Hematopoietic multipotent progenitor cell treated with erythropoietin and hydrocortisone succinate and interleukin-3 and kit ligand, for 4 days (in vitro differentiated cells): ENCODE measurements at regions not wholly inside any gene's neighbourhood (a gene's known extent, or its start where the extent isn't known, plus 50 kb on each side); places are given as distances from the start of the nearest gene placed in this dataset.

Experiments used
- DNase-seq: peaks from one replicate; pipeline ENCODE4 v3.0.0-alpha.2; 2015

DNA sequence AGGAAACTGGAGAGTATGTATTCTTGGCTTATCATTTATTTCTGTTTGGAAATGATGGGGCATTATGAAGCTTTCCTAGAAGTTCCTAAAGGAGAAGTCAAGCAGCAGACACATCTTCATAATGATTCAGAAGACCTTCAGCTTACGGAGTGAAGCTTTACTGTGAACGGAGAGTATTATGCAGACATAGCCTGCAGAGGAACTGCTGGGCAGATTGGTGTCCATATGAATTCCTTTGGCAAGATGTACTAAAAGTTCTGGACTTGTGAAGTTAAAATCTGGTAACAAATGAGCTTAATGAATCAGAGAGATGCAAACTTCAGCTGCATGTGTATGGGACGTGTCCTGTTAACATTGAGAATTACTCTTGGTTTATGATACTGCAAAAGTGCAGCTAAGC is 60.1 kb downstream of the NABP1 start:
- DNase-seq = no peak

DNA sequence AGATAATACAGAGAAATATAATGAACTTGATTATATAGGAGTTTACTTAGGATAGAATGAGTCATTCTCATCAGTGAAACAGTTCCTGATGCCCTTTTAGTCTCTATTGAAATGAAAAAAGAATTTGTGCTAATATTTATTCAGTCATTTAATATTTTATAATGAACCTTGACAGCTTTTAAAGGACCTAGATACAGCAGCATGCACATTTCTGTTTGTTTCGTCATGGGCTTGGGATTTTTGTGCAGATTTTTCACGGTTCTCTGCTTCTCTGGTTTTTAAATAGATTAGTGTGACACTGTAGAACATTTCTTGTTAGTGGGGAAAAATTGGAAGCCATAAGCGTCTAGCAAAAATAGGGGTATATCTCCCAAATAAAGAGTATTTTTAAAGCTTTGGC is 60.7 kb downstream of the NABP1 start:
- no peak for DNase-seq

DNA sequence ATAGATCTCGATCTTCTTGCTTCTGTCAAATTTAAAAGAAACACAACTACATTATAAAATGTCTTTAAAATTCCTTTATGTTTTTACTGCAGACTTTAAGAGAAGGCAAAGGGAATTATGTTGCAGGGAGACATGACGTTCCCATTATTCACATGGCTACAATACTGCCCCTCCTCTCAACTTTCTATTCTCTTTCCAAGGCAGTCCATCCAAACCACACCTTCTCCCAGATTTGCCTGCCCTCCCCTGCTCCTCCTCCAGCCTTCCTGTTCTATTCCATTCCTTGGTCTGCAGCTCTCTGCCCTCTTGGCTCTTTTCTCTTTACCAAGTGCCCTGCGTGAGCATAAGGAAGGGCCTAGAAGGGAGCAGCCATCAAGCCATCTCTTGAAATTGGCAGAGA is 61.3 kb downstream of the NABP1 start:
- no peak for DNase-seq

DNA sequence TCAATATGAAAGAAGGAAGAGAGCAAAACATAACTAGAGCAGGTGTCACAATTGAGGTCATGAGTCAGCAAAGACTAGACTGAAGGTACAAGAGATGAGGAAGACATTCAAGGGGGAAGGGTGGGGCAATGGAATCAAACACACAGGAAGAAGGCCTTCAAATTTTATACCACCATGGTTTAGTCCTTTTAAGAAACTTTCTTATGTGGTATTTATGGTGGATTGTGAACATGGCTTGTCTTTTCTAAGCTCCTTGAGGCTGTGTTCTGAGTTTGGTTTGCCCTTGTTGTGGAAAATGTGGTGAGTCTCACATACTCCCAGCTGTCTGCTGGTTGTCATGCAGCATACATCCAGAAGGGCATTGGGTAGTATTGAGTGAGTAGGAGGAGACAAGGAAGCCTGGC is 62.1 kb downstream of the NABP1 start:
- DNase-seq = peak; percentile 32

DNA sequence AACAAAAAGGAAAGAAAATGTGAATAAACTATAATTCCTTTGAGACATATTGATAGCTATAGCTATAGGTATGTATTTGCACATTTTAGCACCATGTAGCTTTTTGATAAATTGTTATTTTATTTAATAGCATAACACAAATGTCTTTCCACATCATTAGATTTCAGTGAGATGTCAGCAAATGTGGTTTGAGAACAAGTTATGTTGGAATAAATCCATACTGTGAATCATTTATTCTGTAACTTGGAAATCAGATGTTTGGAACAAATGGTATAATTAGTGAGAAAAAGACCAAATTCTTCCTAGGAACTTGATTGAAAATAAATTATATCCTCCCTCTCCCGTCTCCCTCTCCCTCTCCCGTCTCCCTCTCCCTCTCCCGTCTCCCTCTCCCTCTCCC is 62.8 kb downstream of the NABP1 start:
- DNase-seq = no peak

DNA sequence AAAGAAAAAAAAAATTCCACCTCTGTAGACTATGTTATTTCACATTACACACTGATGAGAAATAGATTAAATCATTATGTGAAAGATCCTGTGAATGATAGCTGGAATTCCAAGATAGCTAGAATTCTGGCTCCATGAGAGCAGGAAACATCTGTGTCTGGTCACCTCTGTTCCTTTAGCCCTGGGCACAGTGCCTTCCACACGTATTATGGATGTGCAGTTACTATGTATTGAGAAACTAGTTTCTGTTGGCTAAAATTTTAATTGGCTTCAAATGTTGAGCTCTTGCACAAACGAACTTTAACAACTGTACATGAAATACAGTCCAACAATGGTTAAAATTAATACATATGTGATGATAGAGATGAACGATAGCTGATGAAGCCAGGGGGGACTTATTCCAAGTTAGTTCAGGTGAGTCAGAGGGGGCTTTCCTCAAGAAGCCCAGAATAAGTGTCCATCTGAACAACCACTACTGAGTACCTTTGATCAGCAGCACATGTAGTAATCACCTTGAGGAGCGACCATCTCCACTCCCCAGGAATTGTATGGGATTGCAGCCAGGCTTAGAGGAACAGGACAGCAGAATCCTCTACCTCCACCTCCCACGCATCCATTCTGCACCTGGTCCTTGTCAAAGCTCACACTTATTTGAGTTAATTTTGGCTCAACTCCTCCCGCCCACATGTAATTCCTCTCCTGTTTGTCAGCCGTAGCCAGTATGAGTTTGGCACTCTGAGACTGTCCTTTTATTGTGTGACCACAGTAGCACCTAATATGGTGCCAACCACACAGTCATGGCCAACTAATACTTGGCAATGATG is 68.6 kb downstream of the NABP1 start:
- no peak for DNase-seq

DNA sequence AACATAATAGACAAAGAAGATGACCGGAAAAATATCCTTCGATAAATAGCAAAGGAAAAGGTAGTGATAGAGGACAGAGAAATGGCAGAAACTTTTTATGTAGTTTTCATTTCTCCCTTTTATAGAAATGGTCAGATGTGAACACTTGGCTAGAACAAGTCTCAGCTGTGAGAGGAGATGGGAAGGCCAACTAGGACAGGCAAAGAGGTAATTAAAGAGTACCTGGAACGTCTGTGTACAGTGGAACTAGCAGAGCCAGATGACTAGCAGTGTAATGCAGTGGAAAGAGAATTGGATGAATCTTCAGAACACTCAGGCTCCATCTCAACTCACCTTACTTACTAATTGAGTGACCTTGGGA is 69.2 kb downstream of the NABP1 start:
- no peak for DNase-seq

DNA sequence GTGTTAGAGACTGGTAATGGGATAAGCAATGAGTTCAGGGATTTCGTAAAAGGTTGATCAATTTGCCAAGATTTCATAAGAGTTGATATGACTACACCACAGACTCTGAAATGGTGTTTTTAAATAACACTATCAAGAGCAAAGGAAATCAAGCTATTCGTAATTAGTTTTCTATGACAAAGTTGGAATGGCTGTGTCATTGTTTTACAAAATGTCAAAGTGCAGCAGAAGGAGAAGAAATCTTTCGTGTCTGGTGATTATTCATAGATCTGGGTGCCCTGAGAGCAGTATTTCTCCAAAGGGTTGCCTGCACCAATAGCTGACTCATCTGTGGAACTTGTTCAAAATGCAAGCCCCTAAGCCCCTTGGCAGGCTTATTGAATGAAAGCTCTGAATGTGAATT is 70.1 kb downstream of the NABP1 start:
- no peak for DNase-seq

DNA sequence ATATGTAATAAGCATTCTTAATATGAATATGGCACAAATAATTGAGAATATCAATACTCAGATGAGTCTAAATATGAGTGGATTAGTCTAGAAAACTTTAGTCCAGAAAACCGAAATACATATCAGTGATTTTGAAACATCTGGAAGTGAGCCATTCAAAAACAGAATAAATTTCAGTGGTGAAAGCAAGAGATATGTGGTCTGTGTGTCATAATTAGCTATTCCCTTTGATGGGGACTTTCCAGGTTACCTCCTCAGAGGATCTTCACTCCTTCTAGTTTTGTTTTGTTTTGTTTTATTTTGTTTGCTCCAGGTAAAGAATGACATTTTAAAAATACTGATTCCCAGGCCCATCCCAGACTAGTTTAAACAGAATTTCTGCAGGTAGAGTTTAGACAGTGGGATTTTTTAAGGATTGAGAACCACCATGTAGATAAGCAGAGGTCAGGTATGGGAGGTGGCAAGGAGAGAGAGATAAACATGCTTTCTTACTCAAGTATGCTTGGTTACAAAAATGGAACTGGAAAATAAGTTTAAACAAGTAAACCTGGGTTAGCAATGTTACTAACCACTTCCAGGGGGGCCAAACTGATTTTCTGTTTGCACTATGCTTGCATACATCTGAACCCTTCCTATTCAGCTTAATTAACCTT is 70.7 kb downstream of the NABP1 start:
- no peak for DNase-seq

DNA sequence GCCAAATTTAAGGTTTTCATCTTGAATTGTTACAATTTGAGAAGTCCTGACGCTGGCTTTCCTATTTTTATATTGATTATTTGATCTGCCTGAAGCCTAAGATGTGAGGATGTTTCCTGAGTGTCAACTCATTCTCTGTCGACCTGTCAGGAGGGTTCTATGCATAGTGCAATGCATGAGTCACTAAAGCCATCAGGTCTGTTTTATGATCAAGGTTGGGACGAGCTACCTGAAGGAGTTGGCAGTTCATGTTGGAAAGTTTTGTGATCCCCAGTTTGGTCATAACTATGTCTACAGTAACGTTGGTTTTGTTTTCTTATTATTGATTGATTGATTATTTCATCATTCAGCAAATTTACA is 71.2 kb downstream of the NABP1 start:
- DNase-seq = no peak

DNA sequence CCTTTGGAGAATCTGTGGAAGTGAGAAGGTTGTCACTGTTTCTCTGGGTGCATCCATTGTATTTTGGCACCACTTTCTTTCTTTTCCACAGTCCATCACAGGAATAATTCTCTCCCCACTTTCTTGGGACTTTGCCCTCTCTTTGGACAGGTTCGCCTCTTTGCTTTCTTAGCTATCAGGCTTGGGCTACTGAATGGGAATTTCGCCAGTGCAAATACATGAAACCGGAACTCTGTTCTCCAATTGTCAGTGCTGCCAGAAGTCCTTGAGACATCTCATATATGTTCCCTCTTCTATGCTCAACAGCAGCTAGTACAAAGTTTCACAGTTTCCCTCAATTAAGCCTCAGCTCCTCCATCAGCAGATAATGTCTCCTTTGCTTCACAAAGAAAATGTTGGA is 76.2 kb downstream of the NABP1 start:
- DNase-seq = no peak

DNA sequence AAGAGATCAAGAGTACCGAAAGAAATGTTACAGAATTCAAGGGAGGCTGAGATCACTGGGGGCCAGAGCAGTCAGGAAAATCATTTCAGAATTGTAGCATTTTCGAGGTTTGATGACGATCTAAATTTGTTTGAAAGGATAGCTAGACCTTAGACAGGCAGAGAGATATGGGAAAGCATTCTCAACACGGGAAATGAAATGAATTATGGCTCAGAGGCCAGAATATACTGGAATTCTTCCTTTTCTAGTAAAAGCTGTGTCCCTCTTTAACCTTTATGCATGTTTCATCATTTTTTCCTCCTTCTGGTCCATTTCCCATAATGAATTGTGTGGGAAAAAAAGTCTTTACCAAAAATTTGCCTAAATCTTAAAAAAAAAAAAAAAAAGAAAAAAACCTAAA is 78.8 kb downstream of the NABP1 start:
- no peak for DNase-seq

DNA sequence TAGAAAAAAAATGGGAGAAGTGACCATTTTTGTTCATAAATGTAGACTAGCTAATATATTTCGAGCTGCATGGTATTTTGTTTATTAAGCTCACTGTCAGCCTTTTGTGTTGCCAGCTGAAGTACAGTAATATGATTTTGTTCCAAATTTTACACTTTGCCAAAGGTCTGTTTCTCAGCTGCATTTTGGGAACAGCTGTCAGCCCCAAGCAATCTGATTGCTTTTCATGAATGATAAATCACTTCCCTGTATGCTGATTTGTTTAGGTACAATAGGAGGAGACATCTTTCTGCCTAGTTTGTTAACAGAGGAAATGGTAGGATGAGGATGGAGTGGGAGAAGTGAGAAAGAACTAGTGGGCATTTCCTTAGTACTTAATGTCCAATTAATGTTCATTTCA is 79.3 kb downstream of the NABP1 start:
- no peak for DNase-seq

DNA sequence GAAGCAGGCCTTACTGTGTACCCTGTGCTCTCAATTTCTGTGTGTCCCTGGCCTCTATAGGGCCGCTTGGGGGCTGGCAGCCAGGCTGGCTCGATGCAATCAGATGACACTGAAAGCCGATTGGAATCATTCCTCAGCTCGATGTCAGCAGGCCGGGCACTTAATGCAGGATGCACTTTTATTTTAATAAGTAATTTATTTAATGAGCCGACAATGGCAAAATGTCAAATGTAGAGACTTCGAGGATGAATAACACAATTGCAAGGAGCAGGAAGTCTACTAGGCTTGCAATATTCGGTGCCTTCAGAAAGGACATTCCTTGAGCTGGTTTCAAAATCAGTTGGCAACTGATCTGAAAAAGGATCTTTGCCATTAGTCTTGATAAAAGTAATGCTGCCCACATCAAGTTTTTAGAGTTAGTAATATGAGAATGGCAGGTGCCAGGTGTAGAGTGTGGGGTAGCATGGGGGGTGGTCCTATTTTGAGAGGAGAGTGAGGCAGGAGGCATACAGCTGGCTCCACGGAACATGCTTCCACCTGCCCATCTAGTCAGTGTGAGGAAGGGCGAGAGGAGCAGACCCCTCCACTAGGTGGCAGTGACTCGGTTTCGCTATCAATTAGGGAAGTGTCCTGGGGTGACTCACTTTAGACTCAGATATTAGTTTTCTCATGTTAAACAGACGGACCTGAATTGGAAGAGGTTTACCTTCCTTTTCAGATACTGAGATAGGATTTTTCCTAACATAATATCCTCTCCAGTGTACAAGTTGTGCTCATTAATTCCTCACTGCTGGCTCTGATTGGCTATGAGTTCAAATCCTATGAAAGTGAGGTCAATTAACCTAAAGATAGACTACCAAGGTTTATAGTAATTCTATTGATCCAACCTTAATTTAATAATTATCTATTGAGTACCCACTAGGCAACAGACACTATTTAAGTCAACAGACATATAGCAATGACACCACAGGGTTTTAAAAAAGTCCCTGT is 80.9 kb downstream of the NABP1 start:
- DNase-seq = peak; percentile 92

DNA sequence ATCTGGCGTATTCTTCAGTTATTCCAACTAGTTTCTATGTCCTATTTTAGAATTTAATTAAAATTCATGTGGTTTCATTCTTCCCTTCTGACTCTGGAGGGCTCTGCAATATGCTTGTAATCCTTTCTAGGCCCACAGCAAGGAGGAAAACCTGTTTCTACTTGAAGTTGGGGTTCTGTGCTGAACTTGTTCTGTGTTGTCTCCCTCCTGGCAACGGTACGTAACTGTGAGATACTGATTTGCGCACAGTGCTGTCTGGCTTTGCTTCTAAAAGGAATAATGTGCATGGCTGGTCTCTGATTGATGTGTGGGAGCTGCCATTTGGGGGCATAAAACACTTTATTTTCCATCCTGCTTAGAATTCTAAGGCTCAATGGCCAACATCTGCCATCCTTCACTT is 81.7 kb downstream of the NABP1 start:
- no peak for DNase-seq

DNA sequence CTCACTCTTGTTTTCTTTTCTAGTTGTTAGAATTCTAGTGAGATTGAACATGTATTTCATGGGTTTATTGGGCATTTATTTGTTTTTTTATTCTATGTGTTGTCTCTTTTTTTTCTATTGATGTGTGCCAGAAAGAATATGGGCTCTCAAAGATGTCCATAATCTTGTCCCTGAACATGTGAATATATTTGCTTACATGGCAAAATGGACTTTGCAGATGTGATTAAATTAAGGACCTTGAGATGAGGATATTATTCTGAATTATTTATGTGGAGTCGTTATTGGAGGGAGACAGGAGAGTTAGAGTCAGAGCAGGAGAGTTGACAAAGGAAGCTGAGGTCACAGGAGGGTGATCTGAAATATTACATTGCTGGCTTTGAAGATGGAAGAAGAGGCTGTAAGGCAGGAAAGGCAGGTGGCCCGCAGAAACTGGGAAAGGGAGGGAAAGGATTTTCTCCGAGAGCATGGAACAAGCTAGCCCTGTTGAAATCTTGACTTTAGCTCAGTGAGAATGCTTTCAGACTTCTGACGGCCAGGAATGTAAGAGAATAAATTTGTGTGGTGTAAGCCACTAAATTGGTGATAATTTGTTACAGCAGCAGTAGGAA is 82.8 kb downstream of the NABP1 start:
- no peak for DNase-seq

DNA sequence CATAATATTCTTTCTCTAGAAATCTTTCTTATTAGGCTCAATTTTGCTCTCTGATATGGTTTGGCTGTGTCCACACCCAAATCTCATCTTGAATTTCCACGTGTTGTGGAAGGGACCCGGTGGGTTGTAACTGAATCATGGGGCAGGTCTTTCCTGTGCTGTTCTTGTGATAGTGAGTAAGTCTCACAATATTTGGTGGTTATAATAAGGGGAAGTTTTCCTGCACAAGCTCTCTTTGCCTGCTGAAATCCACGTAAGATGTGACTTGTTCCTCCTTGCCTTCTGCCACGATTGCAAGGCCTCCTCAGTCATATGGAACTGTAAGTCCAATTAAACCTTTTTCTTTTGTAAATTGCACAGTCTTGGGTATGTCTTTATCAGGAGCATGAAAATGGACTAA is 73.8 kb downstream of the CAVIN2 start:
- peak; percentile 8 for DNase-seq

DNA sequence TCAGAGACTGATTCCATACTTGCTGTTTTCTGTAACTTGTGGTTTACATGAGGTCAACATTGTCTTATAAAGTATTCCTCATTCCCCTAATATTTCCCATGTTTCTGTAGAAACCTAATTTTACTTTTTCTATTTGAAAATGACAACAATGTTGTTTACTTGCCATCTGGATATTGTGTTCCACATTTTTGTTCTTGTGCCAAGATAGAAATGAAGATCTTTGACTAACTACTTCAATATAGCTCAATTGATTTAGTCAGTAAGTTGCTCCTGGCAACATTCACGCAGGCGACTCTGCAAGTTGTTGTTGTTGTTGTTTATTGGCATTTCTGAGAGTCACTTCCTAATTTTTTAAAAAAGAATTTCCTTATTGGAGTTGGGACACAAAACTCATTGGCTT is 69.5 kb downstream of the CAVIN2 start:
- no peak for DNase-seq

DNA sequence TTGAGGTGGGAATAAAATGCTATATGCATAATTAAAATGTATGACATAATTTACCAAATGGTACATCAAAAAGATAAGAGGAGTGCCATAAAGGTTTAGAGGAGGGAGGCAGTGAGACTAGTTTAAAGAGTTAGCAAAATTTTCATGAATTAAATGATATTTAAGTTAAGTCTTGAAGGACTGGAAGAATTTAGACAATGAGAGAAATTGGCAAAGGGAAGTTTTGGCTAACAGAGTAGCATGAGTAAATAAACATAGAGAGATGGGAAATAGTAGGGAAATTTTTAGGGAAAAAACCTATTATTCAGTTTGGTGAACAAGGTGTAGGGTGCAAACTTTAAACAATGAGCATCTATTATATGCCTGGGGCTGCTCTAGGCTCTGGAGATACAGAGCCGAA is 68.8 kb downstream of the CAVIN2 start:
- DNase-seq = no peak

DNA sequence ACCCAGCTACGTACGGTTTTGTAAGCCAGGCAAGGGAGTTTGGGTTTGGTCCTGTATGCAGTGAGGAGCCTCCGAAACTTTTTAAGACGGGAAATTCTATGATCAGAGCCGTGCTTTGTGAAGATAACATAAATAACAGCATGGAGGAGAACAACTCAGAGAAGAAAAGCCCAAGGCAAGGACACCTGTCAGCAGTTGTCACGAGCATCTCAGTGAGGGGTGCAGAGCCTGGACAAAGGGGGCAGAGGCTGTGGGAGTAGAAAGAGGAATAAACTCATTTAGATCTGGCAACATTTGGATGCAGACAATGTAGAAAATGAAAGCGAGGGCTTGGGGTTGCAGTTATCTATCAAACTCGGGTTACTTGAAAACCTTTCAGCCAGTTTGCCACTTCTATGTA is 64.5 kb downstream of the CAVIN2 start:
- no peak for DNase-seq

DNA sequence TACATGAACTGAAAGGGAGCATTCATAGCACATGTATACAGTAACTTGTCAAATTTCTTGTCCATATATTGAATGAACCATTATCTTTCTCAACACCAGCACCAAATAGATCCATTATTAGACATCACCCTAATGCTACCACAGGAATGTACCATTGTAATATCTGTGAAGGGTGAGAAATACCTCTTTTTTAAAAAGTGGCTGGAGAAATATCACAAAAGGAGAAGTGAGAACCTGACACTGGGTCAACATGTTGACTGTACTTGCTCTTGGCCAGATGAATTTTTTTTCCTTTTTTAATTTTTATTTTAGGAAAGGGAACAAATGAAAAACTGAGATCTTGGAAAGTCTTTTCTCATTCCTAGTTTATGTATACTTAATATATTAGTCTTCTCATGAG is 63.5 kb downstream of the CAVIN2 start:
- DNase-seq = no peak
